GM23338 (cell line): ENCODE measurements at regions not wholly inside any gene's neighbourhood (a gene's known extent, or its start where the extent isn't known, plus 50 kb on each side); places are given as distances from the start of the nearest gene placed in this dataset.

ENCODE experiments used
- ATAC-seq: fragments of 200-7000 bp; cut with Tn5 transposase; 3 replicates; pipeline ENCODE4 v1.9.1; 2020
- DNase-seq: peaks from one replicate; pipeline ENCODE4 v3.0.0-alpha.2; 2015; ENCODE audit warnings: low spot score
- H2AFZ ChIP-seq: fragments of 200-600 bp; sonication (generic); 2 replicates; pipeline ENCODE4 v1.8.0; 2016; ENCODE audit warnings: antibody characterized with exemption, mild to moderate bottlenecking, moderate library complexity
- H3F3A ChIP-seq: fragments of 200-600 bp; sonication (generic); replicated peaks from 2 replicates; pipeline ENCODE4 v1.8.0; 2017; ENCODE audit warnings: antibody characterized with exemption, mixed run types, low read depth
- H3K27ac ChIP-seq: fragments of 200-600 bp; sonication (generic); 2 replicates; pipeline ENCODE4 v1.6.1; 2016; ENCODE audit warnings: low read depth
- H3K27me3 ChIP-seq: fragments of 200-600 bp; sonication (generic); 2 replicates; pipeline ENCODE4 v1.8.0; 2016; ENCODE audit warnings: mild to moderate bottlenecking, mixed run types, moderate library complexity; ENCODE audit not compliant: insufficient read depth
- H3K36me3 ChIP-seq: fragments of 200-600 bp; sonication (generic); 2 replicates; pipeline ENCODE4 v1.8.0; 2016; ENCODE audit warnings: mild to moderate bottlenecking; ENCODE audit not compliant: insufficient read depth
- H3K4me1 ChIP-seq: fragments of 200-600 bp; sonication (generic); 2 replicates; pipeline ENCODE4 v1.8.0; 2016; ENCODE audit warnings: mild to moderate bottlenecking, moderate library complexity; ENCODE audit not compliant: insufficient read depth
- H3K4me2 ChIP-seq: fragments of 200-600 bp; sonication (generic); 2 replicates; pipeline ENCODE4 v1.7.1; 2017; ENCODE audit warnings: mixed run types
- H3K4me3 ChIP-seq: fragments of 200-600 bp; sonication (generic); 2 replicates; pipeline ENCODE4 v1.6.1; 2016; ENCODE audit warnings: mixed run types
- H3K79me2 ChIP-seq: fragments of 200-600 bp; sonication (generic); replicated peaks from 2 replicates; pipeline ENCODE4 v1.8.0; 2017; ENCODE audit warnings: mild to moderate bottlenecking; ENCODE audit not compliant: insufficient read depth
- H3K9me2 ChIP-seq: fragments of 200-600 bp; sonication (generic); 2 replicates; pipeline ENCODE4 v1.8.0; 2017; ENCODE audit not compliant: insufficient read depth
- H4K20me1 ChIP-seq: fragments of 200-600 bp; sonication (generic); replicated peaks from 2 replicates; pipeline ENCODE4 v1.8.0; 2017; ENCODE audit warnings: mild to moderate bottlenecking; ENCODE audit not compliant: insufficient read depth
- H3K27ac Mint-ChIP-seq: 2 replicates; pipeline ENCODE4 v1.8.0; 2020; ENCODE audit warnings: inconsistent platforms, mild to moderate bottlenecking, moderate library complexity, mixed read lengths
- H3K27me3 Mint-ChIP-seq: 3 replicates; pipeline ENCODE4 v1.8.0; 2022; ENCODE audit warnings: low read depth, mild to moderate bottlenecking, moderate library complexity, mixed read lengths, inconsistent platforms; ENCODE audit not compliant: insufficient read depth, poor library complexity
- H3K36me3 Mint-ChIP-seq: 3 replicates; pipeline ENCODE4 v1.8.0; 2021; ENCODE audit warnings: low read depth, mild to moderate bottlenecking, inconsistent platforms, moderate library complexity, mixed read lengths
- H3K4me1 Mint-ChIP-seq: 3 replicates; pipeline ENCODE4 v1.8.0; 2020; ENCODE audit warnings: mild to moderate bottlenecking, inconsistent platforms, mixed read lengths
- H3K4me3 Mint-ChIP-seq: 3 replicates; pipeline ENCODE4 v1.8.0; 2021; ENCODE audit warnings: moderate library complexity, mild to moderate bottlenecking, inconsistent platforms, mixed read lengths
- H3K9me3 Mint-ChIP-seq: 3 replicates; pipeline ENCODE4 v1.8.0; 2020; ENCODE audit warnings: moderate library complexity, mild to moderate bottlenecking, inconsistent platforms, mixed read lengths
- EZH2phosphoT487 ChIP-seq: fragments of 200-600 bp; sonication (generic); IDR thresholded peaks from one replicate; pipeline ENCODE4 v1.8.1; 2018; ENCODE audit warnings: antibody characterized with exemption; ENCODE audit not compliant: unreplicated experiment
- JUNB ChIP-seq: IDR thresholded peaks from one replicate; pipeline ENCODE4 v1.6.1; 2016; ENCODE audit warnings: antibody characterized with exemption; ENCODE audit not compliant: unreplicated experiment
- NANOG ChIP-seq: IDR thresholded peaks from 2 replicates; pipeline ENCODE4 v1.6.1; 2016; ENCODE audit warnings: antibody characterized with exemption, borderline replicate concordance
- POLR2AphosphoS5 ChIP-seq: IDR thresholded peaks from 2 replicates; pipeline ENCODE4 v1.6.1; 2016; ENCODE audit warnings: antibody characterized with exemption, low read depth
- STAT1 ChIP-seq: IDR thresholded peaks from one replicate; pipeline ENCODE4 v1.6.1; 2016; ENCODE audit warnings: antibody characterized with exemption; ENCODE audit not compliant: unreplicated experiment
- ZNF114 ChIP-seq: fragments of 250-450 bp; sonication (Bioruptor Pico); IDR thresholded peaks from 2 replicates; pipeline ENCODE4 v1.5.0; 2020; ENCODE audit warnings: mild to moderate bottlenecking, moderate library complexity
- ZNF331 ChIP-seq: fragments of 250-450 bp; sonication (Bioruptor Pico); IDR thresholded peaks from 2 replicates; pipeline ENCODE4 v1.5.0; 2020; ENCODE audit warnings: low read depth, mild to moderate bottlenecking, moderate library complexity
- TF ChIP-seq, protein P1 (sequence below): IDR thresholded peaks from one replicate; pipeline ENCODE4 v1.6.1; 2018; ENCODE audit warnings: antibody characterized with exemption; ENCODE audit not compliant: unreplicated experiment
- TF ChIP-seq, protein P2 (sequence below): IDR thresholded peaks from 2 replicates; pipeline ENCODE4 v1.6.1; 2016; ENCODE audit warnings: antibody characterized with exemption
- TF ChIP-seq, protein P3 (sequence below): fragments of 250-450 bp; sonication (Bioruptor Pico); IDR thresholded peaks from 2 replicates; pipeline ENCODE4 v1.5.0; 2020; ENCODE audit warnings: mild to moderate bottlenecking, moderate library complexity

DNA sequence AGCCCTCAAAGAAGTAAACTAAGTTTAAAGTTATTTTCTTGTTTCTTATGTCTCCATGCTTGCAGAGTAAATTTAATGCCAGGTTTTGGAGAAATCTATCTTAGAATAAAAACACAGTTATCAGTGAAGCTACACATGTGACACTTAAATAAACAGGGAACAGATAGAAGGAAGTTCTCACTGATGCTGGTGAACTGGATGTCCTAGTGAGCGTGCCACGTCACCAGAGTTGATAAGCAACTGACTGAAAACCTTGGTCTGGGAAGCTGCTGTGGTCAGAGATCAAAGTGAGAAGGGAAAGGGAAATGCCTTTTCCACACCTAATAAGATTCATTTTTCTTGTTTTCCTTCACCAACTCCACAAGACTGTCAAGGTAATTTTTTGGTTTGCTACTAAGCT is 74.8 kb upstream of the PCED1B start:
- H3K27ac Mint-ChIP-seq, result no peak overlapping the region

DNA sequence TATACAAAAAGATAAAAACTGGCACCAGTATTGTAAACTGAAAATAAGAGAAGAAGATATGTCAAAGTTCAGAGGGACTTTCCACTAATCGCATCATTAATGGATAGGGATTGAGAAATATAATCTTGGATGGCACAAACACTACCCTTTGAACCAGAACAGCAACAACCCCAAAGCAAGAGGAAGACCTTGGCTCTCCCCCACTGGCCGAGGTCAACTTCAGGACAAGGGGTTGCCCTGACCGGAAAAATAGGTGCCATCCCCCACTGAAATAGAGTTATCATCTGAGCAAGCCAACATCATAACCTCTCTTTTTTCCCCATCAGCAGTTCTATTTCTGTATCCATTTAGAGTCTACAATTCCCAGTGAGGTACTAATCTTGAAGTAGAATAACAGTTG is 72.4 kb upstream of the PCED1B start:
- H3K9me2 ChIP-seq, result no peaks in the 10 kb centered on the region; the same call in none of the 2 replicates
- no peak overlapping the region for H3K4me2 ChIP-seq
- H3K4me1 ChIP-seq, result no peaks in the 10 kb centered on the region
- no peaks in the 10 kb centered on the region for H3K36me3 ChIP-seq
- H3K4me1 Mint-ChIP-seq, result no peaks in the 10 kb centered on the region
- no peak overlapping the region for H3K4me3 Mint-ChIP-seq
- peaks cover 2% of the 10 kb centered on the region for H3K27me3 Mint-ChIP-seq
- H3K36me3 Mint-ChIP-seq, result no peaks in the 10 kb centered on the region
- no peaks in the 10 kb centered on the region for H3K9me3 Mint-ChIP-seq
- H4K20me1 ChIP-seq, result no peaks in the 10 kb centered on the region
- no peak for DNase-seq
- no peaks in the 10 kb centered on the region for H3K79me2 ChIP-seq
- no peak overlapping the region for H3K27ac ChIP-seq
- no peak overlapping the region for H3K4me3 ChIP-seq
- ATAC-seq, result no peak
- no peaks in the 10 kb centered on the region for H3K27me3 ChIP-seq
- H2AFZ ChIP-seq, result no peak overlapping the region
- H3F3A ChIP-seq, result no peaks in the 10 kb centered on the region
- H3K27ac Mint-ChIP-seq, result no peak overlapping the region
- TF ChIP-seq STAT1 (no peak), NANOG (no peak), ZNF114 (CRISPR knock-in tag) (no peak), JUNB (no peak), EZH2phosphoT487 (no peak), ZNF331 (CRISPR knock-in tag) (no peak), POLR2AphosphoS5 (no peak)
- TF ChIP-seq, protein P1, sequence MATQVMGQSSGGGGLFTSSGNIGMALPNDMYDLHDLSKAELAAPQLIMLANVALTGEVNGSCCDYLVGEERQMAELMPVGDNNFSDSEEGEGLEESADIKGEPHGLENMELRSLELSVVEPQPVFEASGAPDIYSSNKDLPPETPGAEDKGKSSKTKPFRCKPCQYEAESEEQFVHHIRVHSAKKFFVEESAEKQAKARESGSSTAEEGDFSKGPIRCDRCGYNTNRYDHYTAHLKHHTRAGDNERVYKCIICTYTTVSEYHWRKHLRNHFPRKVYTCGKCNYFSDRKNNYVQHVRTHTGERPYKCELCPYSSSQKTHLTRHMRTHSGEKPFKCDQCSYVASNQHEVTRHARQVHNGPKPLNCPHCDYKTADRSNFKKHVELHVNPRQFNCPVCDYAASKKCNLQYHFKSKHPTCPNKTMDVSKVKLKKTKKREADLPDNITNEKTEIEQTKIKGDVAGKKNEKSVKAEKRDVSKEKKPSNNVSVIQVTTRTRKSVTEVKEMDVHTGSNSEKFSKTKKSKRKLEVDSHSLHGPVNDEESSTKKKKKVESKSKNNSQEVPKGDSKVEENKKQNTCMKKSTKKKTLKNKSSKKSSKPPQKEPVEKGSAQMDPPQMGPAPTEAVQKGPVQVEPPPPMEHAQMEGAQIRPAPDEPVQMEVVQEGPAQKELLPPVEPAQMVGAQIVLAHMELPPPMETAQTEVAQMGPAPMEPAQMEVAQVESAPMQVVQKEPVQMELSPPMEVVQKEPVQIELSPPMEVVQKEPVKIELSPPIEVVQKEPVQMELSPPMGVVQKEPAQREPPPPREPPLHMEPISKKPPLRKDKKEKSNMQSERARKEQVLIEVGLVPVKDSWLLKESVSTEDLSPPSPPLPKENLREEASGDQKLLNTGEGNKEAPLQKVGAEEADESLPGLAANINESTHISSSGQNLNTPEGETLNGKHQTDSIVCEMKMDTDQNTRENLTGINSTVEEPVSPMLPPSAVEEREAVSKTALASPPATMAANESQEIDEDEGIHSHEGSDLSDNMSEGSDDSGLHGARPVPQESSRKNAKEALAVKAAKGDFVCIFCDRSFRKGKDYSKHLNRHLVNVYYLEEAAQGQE, result no peak
- TF ChIP-seq, protein P2, sequence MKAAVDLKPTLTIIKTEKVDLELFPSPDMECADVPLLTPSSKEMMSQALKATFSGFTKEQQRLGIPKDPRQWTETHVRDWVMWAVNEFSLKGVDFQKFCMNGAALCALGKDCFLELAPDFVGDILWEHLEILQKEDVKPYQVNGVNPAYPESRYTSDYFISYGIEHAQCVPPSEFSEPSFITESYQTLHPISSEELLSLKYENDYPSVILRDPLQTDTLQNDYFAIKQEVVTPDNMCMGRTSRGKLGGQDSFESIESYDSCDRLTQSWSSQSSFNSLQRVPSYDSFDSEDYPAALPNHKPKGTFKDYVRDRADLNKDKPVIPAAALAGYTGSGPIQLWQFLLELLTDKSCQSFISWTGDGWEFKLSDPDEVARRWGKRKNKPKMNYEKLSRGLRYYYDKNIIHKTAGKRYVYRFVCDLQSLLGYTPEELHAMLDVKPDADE, result no peak
- TF ChIP-seq, protein P3, sequence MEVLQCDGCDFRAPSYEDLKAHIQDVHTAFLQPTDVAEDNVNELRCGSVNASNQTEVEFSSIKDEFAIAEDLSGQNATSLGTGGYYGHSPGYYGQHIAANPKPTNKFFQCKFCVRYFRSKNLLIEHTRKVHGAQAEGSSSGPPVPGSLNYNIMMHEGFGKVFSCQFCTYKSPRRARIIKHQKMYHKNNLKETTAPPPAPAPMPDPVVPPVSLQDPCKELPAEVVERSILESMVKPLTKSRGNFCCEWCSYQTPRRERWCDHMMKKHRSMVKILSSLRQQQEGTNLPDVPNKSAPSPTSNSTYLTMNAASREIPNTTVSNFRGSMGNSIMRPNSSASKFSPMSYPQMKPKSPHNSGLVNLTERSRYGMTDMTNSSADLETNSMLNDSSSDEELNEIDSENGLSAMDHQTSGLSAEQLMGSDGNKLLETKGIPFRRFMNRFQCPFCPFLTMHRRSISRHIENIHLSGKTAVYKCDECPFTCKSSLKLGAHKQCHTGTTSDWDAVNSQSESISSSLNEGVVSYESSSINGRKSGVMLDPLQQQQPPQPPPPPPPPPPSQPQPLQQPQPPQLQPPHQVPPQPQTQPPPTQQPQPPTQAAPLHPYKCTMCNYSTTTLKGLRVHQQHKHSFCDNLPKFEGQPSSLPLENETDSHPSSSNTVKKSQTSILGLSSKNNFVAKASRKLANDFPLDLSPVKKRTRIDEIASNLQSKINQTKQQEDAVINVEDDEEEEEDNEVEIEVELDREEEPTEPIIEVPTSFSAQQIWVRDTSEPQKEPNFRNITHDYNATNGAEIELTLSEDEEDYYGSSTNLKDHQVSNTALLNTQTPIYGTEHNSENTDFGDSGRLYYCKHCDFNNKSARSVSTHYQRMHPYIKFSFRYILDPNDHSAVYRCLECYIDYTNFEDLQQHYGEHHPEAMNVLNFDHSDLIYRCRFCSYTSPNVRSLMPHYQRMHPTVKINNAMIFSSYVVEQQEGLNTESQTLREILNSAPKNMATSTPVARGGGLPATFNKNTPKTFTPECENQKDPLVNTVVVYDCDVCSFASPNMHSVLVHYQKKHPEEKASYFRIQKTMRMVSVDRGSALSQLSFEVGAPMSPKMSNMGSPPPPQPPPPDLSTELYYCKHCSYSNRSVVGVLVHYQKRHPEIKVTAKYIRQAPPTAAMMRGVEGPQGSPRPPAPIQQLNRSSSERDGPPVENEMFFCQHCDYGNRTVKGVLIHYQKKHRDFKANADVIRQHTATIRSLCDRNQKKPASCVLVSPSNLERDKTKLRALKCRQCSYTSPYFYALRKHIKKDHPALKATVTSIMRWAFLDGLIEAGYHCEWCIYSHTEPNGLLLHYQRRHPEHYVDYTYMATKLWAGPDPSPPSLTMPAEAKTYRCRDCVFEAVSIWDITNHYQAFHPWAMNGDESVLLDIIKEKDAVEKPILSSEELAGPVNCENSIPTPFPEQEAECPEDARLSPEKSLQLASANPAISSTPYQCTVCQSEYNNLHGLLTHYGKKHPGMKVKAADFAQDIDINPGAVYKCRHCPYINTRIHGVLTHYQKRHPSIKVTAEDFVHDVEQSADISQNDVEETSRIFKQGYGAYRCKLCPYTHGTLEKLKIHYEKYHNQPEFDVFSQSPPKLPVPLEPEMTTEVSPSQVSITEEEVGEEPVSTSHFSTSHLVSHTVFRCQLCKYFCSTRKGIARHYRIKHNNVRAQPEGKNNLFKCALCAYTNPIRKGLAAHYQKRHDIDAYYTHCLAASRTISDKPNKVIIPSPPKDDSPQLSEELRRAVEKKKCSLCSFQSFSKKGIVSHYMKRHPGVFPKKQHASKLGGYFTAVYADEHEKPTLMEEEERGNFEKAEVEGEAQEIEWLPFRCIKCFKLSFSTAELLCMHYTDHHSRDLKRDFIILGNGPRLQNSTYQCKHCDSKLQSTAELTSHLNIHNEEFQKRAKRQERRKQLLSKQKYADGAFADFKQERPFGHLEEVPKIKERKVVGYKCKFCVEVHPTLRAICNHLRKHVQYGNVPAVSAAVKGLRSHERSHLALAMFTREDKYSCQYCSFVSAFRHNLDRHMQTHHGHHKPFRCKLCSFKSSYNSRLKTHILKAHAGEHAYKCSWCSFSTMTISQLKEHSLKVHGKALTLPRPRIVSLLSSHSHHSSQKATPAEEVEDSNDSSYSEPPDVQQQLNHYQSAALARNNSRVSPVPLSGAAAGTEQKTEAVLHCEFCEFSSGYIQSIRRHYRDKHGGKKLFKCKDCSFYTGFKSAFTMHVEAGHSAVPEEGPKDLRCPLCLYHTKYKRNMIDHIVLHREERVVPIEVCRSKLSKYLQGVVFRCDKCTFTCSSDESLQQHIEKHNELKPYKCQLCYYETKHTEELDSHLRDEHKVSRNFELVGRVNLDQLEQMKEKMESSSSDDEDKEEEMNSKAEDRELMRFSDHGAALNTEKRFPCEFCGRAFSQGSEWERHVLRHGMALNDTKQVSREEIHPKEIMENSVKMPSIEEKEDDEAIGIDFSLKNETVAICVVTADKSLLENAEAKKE (CRISPR knock-in tag), result no peak

More for the DNA sequence above, 74.8 kb upstream of the PCED1B start:
- Mint-ChIP-seq H3K9me3 (no peaks in the 10 kb centered on the region), H3K4me3 (no peak overlapping the region), H3K36me3 (no peaks in the 10 kb centered on the region), H3K4me1 (no peaks in the 10 kb centered on the region), H3K27me3 (no peaks in the 10 kb centered on the region)
- no peak overlapping the region for H2AFZ ChIP-seq
- DNase-seq, result no peak
- no peaks in the 10 kb centered on the region for H3K27me3 ChIP-seq
- no peak overlapping the region for H3K4me2 ChIP-seq
- H4K20me1 ChIP-seq, result no peaks in the 10 kb centered on the region
- H3K4me3 ChIP-seq, result no peak overlapping the region
- no peaks in the 10 kb centered on the region for H3K36me3 ChIP-seq
- H3K27ac ChIP-seq, result no peak overlapping the region
- TF ChIP-seq EZH2phosphoT487 (no peak), POLR2AphosphoS5 (no peak)
- no peak for ATAC-seq
- no peaks in the 10 kb centered on the region for H3K79me2 ChIP-seq
- H3K4me1 ChIP-seq, result no peaks in the 10 kb centered on the region
- no peaks in the 10 kb centered on the region; the same call in none of the 2 replicates for H3K9me2 ChIP-seq
- H3F3A ChIP-seq, result no peaks in the 10 kb centered on the region
